Hematopoietic multipotent progenitor cell treated with erythropoietin and hydrocortisone succinate and interleukin-3 and kit ligand, for 15 days (in vitro differentiated cells): ENCODE measurements at regions not wholly inside any gene's neighbourhood (a gene's known extent, or its start where the extent isn't known, plus 50 kb on each side); places are given as distances from the start of the nearest gene placed in this dataset.
"Not testable (repeated sequence)": the region's sequence is repeated elsewhere in the genome, so short reads cannot be mapped to it uniquely, and the experiment has no call there.

Experiments
- DNase-seq: peaks from one replicate; pipeline ENCODE4 v3.0.0-alpha.2; 2015; ENCODE audit warnings: low spot score

DNA sequence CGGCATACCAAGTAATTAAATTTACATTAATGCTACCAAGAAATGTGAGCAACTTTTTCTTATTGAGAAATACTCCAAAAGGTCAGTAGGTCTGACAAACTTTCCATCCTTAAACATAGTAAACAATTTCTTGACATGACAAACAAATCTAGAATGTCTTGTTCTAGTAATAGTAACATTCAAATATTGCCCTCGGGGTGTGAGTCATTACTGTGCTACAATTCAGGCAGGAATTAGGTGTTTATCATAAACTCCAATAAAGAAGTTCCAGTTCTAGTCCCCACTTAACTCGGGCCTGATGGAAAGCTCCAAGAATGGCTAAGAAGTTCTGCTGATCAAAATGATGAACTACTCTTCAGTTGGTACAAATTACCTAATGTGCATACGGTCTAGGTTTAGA, 235.6 kb upstream of the TUSC1 start:
- DNase-seq: no peak

DNA sequence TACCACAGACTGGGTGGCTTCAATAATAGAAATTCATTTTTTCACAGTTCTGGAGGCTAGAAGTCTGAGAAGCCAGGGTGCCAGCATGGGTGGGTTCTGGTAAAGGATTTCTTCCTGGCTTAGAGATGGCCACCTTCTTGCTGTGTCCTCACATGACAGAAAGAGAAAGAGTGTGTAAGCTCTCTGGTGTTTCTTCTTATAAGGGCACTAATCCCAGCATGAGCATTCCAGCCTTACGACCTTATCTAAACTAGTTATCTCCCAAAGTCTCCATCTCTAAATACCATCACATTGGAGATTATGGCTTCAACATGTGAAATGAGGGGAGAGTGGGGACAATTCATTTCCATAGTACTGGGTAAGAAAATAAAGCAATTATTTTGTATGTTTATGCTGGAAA, 226.5 kb upstream of the TUSC1 start:
- no peak for DNase-seq

DNA sequence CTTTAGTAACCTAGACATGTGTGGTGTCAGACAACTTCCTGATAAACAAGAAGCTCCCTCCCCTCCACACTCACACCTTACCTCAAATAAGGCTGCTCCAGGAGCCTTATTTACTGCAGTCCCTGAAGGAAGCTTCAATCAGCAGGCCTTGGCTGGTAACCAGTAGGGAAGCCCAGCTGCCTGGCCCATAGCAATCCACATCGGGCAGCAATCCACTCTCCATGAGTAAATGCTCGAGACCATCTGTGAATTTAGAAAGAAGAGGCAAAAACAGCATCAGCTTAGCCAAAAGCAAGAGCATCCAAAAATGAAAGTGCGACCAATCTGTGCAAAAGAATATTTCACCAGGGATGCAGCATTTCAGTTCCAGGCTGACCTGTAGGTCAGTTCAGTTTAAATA, 213.3 kb upstream of the TUSC1 start:
- DNase-seq: no peak

DNA sequence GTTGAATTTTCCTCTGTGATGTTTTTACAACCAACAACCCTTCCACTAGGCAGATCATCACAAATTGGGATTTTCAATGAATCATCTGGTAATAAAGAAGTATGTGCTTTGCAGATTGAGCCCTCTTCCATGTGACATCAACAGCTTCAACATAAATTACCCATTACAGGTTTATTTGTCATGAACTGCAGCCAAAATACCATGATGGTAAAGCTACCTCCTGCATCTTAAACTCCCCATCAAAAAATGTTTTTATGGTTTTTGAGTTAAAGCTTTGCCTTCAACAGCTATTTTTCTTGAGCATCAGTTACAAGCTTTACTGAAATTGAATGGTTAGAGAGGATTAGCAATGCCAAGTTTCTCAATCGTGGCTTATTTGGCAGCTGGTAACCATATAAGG, 211.4 kb upstream of the TUSC1 start:
- no peak for DNase-seq

DNA sequence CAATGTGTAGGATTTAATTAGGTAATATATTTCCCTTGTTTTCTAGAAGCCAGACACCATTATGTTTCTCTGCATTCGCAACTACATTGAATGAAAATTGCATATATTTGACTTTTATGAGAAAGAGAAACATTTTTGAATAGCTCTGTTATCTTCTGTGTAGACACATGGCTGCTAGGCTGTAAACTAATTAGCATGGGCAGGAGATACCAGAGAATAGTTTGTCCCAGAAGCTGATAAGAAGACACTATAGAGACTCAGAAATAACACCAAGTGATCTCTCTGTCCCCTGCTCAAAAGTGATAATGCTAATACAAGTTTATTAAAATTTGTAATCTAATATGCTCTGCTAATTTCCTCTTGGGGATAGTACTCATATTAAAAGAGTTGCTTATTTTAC, 198.0 kb upstream of the TUSC1 start:
- DNase-seq: no peak

DNA sequence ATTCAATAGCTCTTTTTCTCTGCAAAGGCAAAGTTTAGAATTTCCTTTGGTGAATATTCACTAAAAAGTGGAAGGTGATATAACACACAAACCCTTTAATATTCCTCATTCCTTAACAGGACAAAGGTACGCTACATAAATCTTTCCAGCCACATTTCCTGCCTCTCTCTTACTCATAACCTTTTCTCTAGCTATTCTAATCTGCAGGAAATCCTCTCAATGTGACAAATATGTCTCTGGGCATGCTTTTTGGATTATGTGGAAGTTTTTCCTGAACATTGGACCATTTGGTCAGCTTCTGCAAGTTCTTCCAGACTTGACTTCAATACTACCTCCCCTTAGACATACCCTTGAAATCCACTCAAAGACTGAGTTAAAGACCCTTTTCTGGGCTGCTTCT, 186.3 kb upstream of the TUSC1 start:
- no peak for DNase-seq

DNA sequence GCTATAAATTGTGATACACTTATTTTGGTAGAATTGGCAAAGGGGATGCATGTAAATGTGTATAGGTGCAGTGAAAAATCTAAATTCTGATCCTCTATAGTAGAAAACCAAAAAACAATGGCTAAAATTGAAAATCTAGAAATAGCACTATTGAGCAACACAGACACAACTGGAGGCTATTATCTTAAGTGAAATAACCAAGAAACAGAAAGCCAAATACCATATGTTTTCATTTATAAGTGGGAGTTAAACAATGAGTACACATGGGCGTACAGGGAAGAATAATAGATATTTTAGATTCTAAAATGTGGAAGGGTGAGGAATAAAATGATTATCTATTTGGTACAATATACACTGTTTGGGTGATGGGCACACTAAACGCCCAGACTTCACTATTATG, 183.2 kb upstream of the TUSC1 start:
- DNase-seq: no peak

DNA sequence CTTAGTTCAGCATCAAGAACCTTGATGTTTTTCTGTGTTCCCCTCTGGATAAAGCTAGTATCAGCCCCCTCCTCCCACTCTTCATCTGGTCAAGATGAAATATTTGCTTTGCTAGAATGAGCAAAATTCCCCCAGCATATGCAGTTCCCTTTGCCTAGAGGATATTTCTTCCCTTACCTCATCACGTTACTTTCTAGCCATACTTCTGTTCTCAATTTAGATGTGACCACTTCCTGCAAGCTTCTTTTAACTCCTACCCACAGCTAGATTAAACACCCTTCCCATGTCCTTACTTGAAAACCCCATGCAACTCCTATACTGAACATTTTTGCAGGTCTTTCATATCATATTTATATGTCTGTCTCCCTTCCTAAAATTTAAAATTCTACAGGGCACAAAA, 178.9 kb upstream of the TUSC1 start:
- DNase-seq: no peak

DNA sequence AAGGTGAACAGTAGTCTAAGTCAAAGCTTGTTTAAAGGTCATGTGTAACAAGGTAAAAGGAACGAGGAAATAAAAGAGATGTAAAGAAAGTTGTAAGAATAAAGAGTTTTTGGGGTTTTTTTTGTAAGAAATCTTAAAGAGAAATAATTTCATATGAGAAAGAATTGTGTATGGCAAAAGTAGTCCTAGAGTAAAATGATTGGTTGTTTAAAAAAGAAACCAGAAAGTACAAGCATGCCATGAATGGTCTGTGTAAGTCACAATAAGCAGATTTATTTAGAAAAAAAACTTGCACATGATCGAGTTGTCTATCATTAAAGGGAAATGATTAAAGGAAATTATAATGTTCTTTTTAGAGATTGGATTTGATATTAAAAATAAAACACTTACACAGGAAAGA, 172.6 kb upstream of the TUSC1 start:
- DNase-seq: no peak

DNA sequence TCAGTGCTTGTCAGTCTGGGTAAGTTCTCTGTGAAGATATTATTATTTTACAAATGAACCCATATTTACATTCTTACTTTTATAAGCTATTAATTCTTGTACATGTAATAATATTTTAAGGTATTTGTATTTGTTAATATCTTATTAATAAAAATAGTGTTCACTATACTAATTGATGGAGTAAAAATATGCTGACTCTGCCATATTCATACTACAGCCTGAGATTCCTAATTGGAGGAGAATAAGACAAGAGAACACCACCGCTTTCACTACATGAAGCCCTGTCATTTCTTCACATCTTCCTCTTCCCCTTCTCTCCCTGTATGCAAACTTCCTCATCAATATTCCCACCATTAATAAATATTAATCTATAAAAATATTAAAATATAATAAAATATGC, 167.6 kb upstream of the TUSC1 start:
- no peak for DNase-seq

DNA sequence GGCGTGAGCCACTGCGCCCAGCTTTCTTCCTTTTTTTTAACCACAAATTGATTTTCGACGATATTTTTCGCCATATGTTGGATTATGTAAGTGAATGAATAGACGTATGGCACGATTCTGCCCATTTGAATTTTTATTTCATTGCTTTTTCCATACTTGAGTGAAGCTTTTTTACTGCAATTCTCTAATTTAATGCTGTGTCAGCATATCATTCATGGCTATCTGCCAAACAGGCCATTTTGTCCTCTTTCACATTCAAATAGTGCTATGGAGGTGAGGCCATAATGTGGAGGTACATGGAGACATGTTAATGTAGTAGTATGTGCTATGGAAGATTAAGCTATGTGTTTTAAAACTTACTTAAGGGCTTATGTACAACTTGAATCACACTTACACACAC, 152.1 kb upstream of the TUSC1 start:
- no peak for DNase-seq

DNA sequence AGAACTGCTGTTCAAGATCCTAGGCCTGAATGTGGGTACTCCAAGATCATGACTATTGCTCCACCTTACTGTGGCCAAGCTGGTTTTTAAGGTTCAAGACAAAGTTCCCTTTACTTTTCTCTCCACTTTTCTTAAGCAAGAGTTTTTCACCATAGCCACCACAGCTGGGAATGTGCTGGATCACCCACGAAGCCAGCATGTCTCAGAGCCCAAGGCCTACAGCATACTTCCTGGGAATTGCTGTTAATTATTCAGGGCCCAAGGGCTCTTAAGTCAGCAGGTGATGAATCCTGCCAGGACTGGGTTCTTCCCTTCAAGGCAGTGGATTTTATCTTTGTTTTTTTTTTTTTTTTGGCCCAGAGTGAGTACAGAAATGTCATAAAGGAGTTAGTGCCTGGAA, 149.4 kb upstream of the TUSC1 start:
- no peak for DNase-seq

DNA sequence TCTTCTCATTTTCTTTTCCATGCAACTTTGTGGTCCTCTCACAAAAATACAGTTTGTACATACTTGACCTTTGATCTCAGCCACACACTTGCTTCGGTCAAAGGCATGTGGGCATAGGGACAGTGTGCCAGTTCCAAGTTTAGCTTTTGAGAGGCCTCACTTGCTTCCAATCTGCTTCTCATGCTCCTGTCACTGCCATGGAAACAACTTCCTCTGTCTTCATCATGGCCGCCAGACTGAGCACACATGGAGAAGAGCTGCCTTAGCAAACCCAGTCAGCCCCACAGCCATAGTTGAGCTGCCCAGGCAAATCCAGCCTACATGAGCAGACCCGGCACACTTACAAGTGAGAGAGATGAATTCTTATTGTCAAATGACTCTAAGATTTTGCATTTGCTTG, 138.2 kb upstream of the TUSC1 start:
- DNase-seq: no peak

DNA sequence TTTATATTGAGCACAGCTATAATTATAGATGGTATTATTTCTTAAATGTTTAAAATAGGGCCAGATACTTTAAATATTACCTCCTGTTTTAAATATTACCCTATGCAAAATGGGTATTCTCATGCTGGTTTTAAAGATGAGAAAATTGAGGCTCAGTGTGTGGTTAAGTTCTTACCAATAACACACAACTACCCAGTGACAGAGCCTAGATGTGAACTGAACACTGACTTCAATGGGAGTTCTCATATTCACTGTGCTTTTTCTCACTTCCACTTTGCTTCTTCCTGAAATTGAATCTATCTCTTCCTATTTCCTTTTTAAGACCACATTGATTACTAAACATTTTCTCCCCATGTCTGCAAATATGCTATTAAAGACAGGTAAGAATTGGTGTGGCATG, 135.8 kb upstream of the TUSC1 start:
- DNase-seq: no peak

DNA sequence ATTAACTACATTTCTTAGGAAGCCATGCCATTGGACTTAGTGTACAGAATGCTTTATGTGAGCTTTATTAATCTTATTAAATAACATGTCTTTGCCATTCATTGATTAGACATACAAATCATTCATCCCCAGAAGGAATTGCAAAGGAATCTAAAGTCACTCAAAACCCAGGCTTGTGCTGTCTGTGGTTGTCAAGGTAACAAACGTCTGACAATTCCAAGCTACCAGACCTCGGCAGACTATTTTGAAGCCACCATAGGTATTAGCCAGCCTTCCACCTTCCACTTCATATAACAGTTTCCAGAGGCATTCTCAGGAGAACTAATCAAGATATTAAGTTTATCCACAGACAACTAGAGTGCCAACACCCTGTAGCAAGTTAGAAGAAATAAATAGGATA, 135.2 kb upstream of the TUSC1 start:
- no peak for DNase-seq

DNA sequence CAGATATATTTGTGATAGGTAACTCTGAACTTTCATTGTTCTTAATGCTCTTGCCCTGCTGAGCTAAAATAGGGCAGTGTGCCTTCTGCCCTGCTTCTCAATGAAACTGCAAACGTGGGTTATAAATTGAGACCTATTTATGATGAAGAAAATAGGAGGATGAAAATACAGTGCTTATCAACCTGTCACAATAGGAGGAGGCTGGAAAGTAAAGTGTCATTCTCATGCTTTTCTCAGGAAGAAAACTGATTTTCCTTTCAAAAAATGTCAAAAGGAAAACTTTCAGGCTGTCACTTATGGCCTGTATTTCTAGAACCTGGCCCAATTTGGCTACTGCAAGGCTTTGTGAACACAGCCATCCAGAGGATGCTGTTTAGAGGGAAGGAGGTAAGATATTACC, 130.3 kb upstream of the TUSC1 start:
- no peak for DNase-seq

DNA sequence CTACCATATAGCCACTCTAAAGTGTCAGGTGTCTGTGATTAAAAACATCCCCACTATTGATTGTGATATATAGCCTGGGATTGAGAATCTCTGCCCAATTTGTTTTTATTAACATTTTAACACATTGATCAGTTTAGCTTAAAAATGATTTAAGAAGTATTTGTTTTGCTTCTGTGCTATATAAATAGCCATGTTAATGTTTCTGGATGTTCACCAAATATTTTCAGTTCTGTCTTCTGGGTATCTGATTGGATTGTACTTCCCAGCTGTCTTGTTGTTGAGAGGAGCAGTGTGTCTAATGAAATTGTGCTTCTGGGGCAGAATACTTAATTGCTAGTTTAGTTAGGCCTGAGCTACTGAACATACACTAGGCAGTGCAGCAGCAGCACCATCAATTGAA, 126.6 kb upstream of the TUSC1 start:
- no peak for DNase-seq

DNA sequence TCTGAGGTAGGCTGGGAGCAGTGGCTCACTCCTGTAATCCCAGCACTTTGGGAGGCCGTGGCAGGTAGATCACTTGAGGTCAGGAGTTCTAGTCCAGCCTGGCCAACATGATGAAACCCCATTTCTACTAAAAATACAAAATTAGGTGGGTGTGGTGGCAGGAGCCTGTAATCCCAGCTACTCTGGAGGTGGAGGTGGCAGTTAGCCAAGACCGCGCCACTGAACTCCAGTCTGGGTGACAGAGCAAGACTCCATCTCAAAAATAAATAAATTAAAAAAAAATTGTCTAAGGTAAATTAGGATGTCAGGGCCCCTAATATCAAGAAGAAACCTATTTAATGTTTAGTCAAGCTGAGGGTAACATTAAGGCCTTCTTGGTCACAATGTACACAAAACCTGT, 123.7 kb upstream of the TUSC1 start:
- DNase-seq: not testable (repeated sequence)

DNA sequence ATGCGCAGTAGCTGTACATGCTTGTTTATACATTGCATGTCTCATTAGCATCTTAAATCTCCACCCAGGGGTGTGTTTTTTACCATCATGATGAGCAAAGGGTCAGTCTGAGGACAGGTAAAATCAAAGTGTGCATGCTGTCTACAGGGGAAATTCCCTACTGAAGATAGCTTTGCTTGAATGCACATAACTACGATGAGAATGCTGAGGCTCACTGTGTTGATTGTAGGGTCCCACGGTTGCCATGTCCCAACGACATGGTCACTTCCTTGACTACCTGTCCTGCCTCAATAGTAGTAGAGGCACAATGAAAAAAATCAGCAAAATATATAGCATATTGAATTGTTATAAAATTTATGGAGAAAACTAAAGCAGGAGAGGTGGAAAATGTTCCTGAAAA, 95.6 kb upstream of the TUSC1 start:
- no peak for DNase-seq

DNA sequence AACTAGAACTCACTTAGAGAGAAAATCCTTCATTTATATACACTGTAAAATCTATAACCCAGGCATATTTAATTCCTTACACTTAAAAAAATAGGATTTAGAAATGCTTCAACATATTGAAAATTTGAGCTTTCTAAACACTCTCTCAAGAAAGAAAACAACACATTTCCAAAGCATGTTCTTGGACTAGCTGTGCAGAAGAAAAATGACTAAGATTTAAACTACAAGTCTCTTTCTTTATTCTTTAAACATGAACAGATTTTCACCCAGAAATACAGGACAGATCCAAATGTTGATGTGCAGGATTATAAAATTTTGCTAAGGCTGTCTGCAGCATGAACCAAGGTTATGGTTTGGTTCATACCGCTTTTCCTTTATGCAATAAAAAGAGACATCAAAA, 77.7 kb upstream of the TUSC1 start:
- DNase-seq: no peak

DNA sequence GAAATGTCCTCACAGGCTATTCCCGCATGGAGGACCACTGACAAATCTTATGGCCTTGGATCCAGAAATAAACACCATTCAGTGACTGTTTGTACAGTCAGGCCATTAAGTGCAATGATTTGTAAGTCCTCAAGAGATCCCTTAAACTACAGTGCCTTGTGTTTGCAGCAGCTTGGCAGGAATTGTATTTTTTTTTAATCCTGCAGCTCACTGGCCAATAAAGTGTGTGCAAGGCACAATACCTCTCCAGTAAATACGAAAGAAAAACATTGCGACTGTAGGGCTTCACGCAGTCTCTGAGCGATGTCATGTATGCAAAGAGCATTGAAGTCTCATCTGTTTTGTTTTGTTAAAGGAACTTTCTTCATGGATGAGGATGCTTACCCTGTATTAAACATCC, 74.2 kb upstream of the TUSC1 start:
- DNase-seq: no peak

DNA sequence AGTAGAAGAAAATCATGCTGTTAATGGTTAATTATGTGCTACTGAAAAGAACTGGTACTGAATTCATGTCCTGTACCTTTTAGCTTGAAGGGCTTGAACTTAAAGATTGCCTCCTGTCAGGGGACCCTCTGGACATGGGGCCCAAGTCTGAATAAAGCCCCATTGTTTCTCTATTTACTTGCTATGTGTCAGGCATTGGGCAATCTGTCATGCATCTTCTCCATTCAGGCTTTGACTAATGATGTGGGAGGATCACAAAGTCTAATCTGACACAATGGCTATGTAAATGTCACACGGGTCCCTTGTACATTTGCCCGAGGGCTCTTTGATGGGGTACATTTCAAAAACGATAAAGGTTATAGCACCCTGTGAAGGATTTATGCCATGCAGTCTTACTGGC, 64.0 kb upstream of the TUSC1 start:
- DNase-seq: no peak

DNA sequence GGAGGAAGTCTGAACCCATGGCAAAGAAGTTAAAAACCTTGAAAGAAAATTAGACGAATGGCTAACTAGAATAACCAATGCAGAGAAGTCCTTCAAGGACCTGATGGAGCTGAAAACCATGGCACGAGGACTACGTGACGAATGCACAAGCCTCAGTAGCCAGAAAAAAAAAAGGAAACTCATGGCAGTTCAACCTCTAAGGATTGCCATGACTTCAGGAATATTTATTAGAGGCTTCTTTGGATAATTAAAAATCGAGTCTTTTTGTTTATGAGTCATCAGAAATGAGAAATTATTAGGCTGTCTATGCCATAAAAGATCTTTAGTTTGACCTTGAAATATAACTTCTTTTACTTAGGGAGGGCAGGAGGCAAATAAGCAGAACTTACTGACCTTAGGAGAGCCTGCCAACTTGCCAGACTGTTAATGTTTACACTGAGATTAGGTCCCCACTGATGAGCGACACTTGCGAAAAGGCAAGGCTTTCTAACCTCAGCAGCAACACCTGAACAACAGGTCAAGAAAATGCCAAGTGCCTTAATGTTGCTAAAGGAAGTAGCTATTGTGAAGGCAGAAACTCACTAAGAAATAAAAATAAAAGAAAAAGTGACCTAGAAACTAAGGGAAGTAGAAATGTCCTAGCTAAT, 55.2 kb upstream of the TUSC1 start:
- no peak for DNase-seq

DNA sequence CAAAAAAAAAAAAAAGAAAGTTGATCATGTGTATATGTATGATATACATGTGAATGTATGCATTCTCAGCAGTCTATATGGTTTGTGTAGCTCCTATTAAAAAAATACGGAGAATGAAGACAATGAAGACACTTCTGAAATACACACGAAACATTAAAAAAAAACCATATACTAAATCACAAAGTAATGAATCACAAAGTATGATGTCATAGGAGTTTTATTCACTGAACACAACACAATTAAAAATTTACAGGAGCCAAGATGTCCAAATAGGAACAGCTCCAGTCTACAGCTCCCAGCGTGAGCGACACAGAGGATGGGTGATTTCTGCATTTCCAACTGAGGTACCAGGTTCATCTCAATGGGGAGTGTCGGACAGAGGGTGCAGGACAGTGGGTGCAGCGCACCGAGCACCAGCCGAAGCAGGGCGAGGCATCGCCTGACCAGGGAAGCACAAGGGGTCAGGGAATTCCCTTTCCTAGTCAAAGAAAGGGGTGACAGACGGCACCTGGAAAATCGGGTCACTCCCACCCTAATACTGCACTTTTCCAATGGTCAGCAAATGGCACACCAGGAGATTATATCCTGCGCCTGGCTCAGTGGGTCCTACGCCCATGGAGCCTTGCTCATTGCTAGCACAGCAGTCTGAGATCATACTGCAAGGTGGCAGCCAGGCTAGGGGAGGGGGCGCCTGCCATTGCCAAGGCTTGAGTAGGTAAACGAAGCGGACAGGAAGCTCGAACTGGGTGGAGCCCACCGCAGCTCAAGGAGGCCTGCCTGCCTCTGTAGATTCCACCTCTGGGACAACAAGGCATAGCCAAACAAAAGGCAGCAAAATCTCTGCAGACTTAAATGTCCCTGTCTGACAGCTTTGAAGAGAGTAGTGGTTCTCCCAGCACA, 53.9 kb upstream of the TUSC1 start:
- DNase-seq: not testable (repeated sequence)
